ENCODE measurements at regions not wholly inside any gene's neighbourhood (a gene's known extent, or its start where the extent isn't known, plus 50 kb on each side); places are given as distances from the start of the nearest gene placed in this dataset.

DNA sequence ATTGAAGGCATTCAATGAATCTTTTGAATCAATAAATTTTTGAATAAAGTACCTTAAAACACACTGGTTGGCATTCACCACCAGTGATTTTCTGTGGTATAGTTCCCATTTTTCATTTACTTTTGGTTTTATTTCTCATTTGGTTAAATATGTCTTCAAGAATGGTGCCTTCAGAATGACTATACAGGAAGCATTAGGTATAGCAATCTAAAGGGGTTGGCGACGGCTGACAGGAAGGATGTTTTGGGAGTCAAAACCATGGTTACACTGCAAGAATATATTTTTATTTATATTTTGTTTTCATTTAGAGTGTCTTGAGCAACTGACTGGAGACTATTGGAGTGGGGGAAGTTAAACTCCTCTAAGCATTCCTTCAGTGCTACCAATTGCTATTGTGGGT is 235.7 kb downstream of the HTR1A start:
- DNase-seq (ENCODE audit: low spot score): no peak

DNA sequence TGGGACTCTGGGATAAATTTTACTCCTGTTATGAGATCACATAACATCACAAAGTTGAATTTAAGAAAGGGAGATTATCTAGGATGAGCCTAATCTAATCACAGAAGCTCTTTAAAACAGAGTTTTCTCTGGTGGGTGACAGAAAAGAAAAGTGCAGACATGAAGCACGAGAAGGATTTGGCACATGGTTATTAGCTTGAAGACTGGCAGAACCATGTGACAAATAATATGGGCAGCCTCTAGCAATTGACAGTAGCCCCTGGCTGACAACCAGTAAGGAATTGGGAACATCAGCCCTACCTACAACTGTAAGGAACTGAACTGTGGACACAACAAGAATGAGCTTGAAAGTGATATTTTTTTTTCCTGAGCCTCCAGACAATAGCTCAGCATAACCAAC is 243.1 kb downstream of the HTR1A start:
- no peak for DNase-seq (ENCODE audit: low spot score)

DNA sequence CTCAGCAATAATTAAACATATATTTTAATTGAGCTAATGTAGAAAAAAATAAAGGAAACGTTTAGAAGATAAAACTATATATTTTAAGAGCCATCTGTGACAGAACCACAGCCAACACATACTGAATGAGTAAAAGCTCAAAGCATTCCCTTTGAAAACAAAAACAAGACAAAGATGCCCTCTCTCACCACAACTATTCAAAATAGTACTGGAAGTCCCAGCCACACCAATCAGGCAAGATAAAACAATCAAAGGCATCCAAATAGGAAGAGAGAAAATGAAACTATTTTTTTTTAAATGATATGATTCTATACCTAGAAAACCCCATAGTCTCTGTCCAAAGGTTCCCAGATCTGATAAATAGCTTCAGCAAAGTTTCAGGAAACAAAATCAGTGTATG is 262.0 kb downstream of the HTR1A start:
- DNase-seq (ENCODE audit: low spot score): no peak

DNA sequence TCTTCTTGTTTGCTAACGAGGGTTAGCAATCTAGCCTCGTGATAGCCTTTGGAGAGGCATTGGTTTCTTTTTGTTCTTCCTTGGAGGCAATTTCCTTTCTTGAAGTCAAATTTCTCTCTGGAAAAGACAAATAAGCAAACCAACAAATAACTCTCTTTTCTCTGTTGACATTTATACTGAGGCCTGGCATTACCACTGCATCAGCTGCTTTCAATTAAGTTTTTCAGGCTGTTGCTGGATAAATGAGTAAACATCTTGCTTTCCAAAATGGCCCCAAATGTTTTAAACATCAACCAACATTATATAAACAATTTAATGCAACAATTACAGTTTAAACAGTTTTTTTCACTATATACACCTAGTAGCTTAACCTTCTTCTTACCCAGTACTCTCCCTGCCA is 264.4 kb downstream of the HTR1A start:
- no peak for DNase-seq (ENCODE audit: low spot score)

DNA sequence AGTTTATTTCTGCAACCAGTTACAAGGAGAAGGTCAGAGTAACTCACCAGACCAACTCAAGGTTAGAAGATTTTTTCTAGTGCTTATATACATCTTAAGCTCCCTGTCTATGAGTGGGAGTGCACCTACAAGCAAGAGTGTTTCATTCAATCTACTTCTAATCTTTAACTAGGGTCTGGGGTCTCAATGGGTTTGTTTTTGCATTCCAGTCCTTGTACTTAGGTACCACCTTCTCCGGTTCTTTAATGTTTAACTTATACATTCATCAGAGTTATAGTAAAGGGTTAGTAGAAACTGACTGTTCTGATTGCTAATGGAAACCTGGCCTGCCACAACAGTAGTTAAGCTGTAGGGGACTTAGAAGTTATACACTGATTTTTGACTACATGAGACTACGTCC is 271.7 kb downstream of the HTR1A start:
- DNase-seq (ENCODE audit: low spot score): no peak

DNA sequence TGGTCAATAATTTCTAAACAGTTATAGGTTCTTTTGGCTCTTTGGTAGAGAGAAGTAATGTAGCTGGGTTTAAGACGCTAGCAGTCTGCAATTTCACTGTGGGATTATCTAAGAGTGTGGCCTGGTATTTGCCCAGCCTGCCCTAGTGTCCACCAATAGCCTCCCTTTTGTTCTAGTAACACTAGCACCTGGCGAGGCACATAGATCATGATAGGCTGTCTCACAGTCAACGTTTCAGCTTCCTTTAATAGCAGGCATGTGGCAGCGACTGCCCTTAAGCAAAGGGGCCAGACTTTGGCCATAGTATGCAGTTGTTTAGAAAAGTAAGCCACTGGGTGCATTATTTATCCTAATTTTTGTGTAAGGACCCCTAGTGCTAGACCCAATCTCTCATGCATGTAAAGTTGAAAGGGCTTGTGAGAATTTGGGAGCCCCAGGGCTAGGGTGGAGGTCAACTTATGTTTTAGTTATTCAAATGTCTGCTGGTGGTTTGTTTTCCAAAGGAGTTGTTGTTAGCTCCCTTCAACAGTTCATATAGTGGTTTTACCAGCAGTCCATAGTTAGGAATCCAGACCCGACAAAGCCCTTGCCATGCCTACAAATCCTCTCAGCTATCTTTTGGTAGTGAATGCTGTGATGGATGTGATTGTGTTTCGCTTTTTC is 274.3 kb downstream of the HTR1A start:
- DNase-seq (ENCODE audit: low spot score): no peak

DNA sequence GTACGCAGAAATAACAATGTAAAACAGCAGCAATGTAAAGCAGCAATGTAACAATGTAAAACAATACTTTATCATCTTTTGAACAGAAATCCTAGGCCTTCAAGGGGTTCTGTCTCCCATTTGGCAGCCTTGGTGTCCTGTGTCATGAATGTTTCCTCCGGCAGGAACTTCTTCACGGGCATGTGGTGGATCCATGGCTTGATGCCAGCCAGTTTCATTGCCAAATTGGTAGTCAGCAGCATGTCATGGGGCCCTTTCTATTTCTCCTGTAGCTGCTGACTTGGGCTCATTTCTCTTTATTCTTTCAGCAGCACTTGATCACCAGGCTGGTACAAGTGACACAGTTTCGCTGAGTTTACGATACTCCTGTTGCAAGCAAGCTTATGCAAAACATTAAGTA is 275.3 kb downstream of the HTR1A start:
- peak; percentile 49 for DNase-seq (ENCODE audit: low spot score)

DNA sequence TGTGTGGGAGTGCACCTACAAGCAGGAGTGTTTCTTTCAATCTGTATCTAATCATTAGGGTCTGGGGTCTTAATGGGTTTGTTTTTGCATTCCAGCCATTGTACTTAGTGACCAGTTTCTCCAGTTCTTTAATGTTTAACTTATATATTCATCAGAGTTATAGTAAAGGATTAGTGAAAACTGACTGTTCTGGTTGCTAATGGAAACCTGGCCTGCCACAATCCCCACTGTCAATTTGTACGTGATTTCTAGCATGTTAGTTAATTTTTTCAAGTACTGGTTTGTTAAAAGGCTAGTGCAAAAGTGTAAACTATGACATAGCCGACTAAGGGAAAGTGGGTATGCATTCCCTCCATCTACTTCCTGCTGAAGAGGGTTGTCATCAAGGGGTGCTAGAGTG is 276.1 kb downstream of the HTR1A start:
- no peak for DNase-seq (ENCODE audit: low spot score)

DNA sequence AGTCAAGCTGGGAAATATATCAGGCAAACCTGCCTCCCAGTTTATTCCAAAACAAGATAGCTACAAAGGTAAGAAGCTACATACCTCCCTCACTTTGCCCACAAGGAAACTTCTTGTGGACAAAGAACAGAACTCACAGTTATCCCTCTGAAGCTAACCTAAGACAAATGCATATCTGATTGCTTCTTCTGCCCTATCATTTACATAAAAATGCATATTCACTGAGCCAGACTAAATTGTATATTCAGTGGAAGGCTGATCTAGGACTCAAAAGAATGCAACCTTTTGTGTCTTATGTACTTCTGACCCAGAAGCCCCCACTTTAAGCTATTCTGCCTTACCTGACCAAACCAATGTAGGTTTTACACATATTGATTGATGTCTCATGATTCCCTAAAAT is 276.8 kb downstream of the HTR1A start:
- DNase-seq (ENCODE audit: low spot score): no peak

DNA sequence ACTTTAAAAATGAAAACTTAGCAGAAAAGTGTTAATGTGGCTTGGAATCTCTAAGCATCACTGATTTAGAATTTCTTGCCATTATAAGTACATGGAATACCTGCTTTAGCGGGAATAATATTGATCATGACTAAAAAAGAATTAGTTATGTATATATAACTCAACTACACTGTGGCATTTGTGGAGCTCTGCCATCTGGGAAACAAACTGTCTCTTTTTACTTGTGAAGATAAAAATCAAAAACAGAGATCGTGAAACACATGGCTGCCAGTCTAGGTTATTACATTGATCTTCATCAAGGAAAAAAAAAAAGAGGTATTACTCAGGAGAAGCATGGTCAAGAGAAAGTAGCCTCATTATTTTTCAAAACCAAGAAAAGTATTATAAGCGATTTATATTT is 287.4 kb downstream of the HTR1A start:
- no peak for DNase-seq (ENCODE audit: low spot score)

DNA sequence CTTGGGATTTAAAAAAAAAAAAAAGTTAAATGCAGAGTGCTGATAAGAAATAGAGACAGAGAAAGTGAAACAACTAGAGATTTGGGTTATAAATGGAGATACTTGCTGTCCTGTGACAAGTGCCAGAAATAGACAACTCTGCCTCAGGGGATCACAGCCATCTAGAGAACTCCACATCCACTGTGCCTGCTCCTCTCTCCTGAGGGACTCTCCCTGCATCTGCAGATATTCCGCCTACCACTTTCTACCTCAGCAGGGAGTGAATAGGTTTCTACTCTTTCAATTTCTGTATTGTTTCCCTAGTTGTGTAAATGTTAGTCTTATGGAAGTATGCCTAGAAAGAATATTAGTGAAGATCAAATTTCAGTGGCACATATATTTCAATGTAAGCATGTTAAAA is 307.2 kb downstream of the HTR1A start:
- DNase-seq (ENCODE audit: low spot score): peak; percentile 2

DNA sequence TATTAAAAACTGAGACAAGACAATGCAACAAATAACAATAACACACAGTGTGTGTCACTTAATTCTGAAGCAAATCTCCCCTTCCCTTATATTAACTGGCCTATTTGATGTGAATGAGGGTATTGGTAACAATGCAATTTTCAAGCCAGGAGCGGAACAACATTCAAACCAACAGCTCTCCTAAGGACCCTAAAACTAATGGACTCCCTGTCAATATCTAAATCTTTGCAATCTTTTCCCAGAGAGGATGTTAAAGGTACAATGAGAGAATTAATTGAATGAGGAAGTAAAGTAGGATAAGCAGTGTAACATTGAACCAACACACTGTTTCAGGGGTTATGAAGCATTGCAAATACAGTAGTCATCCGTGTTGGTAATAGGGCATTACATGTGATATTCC is 311.7 kb downstream of the HTR1A start:
- DNase-seq (ENCODE audit: low spot score): no peak

DNA sequence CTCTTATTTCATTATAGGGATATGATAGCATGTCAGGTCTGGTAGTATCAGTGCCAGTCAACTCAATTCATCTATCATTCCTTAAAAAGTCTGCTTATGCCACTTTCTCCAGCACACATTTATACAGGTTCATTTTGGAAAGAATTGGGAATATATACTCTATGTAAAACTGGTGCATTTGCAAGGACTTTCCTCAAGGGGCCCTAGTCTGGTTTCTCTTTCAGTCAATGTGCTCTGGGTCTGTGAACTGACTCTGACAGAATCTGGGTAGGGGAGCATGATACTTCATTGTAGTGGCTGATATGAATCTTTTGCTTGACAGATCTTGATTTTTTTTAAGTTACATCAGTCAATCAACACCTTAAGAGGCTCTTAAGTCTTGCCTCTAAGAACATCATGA is 313.9 kb downstream of the HTR1A start:
- no peak for DNase-seq (ENCODE audit: low spot score)

DNA sequence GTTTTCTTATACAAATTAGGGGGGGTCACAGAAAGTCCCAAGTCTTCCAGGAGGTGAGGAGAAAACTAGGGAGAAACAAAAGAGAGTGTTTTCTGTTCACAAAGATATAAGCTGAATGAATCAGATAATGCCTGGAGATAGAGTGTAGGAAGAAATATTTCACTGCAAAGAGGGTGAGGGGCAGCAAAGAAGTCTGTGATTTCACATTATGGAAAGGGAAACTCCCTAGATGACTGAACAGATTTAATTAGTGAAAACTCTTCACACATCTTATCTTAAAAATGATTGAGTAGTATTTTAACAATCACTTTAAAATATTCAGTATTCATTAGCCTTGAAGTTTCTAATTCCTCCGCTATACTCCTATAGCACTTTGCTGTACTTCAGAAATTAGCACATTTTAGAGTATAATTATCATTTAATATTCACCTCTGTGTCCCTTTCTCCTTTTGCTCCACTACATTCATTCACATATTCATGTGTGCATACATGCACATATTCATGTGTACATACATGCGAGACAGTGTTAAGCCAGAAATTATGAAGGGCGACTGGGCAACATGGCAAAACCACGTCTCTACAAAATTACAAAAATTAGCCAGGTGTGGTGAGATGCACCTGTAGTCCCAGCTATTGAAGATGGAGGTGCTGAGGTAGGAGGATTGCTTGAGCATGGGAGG is 332.2 kb downstream of the HTR1A start:
- DNase-seq (ENCODE audit: low spot score): no peak

DNA sequence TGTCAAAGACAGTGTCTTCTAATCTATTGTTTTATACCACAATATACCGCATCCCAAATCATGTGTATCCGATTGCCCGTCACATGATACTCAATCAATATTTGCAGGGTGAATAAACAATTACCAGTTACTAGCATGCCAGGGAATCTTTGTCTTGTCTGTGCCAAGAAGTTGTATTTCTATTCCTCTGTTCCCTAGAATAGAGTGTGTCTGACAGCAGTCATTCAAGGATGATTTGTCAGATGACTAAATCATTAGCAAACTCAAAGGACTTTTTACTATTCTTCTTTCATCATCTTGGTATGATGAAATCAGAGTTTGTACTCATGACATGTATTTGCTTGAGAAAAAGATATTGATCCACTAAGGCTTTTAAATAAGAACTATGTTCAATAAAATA is 348.8 kb downstream of the HTR1A start:
- DNase-seq (ENCODE audit: low spot score): no peak

DNA sequence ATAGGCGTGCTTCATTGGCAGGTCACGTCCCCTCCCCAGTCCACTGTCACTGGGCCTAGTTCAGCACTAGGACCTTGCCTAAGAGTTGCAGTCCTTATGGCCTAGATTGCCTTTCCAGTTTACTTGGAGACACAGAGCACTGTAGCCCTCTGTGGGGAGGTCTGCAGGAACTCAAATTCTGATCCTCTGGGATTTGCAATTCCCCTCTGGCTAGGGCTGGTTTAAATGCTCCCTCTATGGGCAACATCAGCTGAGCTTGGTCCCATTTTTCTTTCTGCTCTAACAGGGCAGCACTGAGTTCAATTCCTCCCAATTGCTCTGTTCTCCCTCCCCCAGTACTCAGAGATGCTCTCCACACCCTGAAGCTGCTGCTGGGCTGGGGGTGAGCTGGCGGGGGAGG is 358.2 kb downstream of the HTR1A start:
- no peak for DNase-seq (ENCODE audit: low spot score)

DNA sequence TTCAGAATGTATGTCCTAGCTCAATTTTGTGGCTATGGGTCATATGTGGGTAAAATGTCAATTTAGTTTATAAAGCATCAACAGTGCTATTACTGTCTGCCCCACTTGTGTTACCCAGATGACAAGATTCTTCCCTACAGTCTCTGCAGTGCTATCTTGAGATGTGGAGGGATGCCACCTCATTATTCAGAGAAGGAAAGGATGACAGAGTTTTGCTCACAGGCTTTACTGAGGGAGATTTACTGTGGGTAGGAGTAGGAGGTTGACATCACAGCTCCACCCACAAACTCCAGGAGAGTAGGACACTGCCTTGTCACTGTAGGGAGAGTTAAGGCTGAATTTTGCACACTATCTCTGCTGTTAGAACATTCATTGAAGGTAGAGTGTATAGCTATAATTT is 359.3 kb downstream of the HTR1A start:
- no peak for DNase-seq (ENCODE audit: low spot score)

DNA sequence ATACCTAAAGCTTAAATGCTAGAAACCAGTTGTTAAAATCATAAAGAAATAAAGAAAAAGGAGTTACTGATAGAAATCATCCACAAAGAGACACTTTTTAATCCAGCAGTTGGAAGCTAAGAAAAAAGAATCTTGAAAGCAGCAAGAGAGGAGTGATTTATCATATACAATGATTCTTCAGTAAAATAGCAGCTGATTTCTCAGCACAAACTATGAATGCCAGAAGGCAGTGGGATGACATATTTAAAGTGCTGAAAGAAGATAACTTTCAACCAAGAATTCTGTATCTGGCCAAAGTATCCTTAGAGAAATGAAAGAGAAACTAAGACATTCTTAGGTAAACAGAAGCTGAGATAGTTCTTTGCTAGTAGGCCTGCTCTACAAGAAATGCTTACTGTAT is 366.0 kb downstream of the HTR1A start:
- no peak for DNase-seq (ENCODE audit: low spot score)

DNA sequence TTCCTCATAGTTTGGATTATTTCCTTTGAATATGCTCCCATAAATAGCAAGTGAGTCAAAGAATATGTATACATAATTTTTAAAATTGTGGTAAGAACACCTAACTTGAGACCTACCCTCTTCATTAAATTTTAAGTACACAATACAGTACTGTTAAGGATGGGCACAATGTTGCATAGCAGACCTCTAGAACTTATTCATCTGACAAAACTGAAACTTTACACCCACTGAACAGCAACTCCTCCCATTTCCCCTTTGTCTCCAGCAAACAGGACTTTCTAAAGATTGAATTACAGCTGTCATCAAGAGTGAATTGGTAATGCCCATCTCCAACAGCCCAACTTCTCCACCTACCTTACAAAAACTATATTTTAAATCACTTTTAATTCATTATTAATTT is 388.9 kb downstream of the HTR1A start:
- no peak for DNase-seq (ENCODE audit: low spot score)

DNA sequence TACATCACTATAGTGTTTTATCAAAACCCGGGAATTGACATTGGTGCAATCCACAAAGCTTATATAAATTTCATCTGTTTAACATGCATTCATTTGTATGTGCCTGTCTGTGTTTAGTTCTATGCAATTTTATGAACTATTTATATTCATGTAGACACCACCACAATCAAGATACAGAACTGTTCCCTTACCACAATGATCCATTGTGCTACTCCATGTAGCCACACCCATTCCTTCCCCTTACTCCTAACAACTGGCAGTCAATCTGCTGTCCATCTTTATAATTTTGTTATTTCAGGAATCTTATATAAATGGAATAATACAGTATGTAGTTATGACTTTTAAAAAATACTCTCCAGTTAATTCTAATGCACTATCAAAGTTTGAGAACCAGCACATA is 389.5 kb downstream of the HTR1A start:
- DNase-seq (ENCODE audit: low spot score): no peak

DNA sequence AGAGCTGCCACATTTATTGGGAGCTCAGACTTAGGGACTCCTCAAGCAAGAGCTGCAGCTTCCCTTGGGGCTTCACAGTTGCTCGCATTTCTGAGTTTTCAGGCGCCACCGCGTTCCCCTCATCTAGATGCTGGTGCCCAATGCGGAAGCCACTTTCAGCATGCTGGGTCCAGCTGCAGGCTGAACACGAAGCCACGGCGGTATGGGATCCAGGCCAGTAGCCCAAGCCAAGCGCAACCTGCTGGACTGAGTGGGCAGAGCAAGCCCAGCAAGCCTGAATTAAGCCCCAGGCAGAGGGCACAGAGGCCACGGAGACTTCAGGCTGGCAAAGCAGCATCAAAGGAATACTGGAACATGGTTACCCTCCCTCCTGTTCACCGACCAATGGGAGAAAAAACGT is 391.5 kb downstream of the HTR1A start:
- no peak for DNase-seq (ENCODE audit: low spot score)

DNA sequence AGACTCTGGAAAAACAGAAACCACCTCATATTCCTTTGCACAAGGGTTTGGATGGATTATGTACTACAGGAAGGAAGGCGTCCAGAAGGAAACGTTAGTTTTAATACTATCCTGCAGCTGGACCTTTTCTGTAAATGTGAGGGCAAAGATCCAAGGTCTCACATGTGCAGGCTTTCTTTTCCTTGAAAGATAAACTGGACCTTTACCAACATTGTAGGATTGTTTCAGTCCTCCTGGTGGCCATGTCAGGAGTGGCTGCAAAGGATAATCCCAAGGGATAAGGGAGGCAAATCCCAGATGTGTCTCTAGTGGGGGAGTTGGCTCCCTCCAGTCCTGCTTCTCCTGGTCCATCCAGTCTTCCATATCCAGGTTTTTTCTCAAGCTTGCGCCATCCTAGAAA is 397.5 kb downstream of the HTR1A start:
- DNase-seq (ENCODE audit: low spot score): no peak

DNA sequence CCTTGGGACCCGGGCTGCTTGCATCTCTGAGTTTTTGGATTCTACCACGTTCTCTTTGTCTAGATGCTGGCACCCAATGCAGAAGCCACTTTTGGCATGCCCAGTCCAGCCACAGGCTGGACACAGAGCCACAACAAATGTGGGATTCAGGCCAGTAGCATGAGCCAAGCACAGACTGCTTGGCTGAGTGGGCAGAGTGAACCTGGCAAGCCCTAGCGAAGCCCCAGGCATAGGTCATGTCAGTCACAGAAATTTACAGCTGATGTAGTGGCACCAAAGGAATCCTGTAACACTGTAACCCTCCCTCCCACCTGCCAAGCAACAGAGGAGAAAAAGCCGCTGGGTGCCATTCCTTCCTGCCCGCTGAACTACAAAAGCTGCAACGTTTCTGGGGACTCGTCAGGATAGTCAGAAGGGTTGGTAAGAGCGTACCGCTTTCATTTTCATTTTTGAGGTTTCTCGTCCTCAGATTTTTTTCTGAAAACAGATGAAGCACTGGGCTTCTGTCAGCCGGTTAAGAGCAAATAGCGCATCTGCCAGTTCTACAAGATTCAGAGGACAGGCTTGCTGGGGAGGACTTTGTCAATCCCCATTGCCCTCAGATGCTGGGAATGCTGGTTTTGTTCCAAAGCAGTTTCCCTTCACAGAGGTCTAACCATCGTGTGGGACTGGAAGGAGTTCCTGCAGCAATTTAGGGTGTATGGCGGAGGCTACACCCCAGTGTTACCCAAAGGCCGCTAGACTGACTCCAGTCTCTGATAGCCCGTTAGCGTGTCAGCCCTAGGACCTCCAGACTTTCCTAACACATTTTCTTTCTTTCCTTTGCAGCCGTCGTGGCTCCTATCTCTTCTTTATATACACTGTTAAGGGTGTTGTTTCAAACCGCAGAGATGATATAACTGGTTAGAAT is 399.0 kb downstream of the HTR1A start:
- DNase-seq (ENCODE audit: low spot score): peak; percentile 64
